Uterus (tissue), 2 donors: ENCODE measurements at regions not wholly inside any gene's neighbourhood (a gene's known extent, or its start where the extent isn't known, plus 50 kb on each side); places are given as distances from the start of the nearest gene placed in this dataset.

Source experiments
- CTCF ChIP-seq, 4 experiments: fragments of 200-600 bp in 2 of 4; fragments of 450-650 bp in 2 of 4; sonication (generic) in 2 of 4; IDR thresholded peaks; one replicate each; pipeline ENCODE4 v1.5.1; 2016 to 2019; ENCODE audit warnings: antibody characterized with exemption in 4 of 4, mild to moderate bottlenecking in 2 of 4, moderate library complexity in 1 of 4
- POLR2A ChIP-seq, 2 donors: fragments of 450-650 bp; IDR thresholded peaks; one replicate each; pipeline ENCODE4 v1.6.1; 2016; ENCODE audit warnings: antibody characterized with exemption in 2 of 2, mild to moderate bottlenecking in 1 of 2, moderate library complexity in 1 of 2

DNA sequence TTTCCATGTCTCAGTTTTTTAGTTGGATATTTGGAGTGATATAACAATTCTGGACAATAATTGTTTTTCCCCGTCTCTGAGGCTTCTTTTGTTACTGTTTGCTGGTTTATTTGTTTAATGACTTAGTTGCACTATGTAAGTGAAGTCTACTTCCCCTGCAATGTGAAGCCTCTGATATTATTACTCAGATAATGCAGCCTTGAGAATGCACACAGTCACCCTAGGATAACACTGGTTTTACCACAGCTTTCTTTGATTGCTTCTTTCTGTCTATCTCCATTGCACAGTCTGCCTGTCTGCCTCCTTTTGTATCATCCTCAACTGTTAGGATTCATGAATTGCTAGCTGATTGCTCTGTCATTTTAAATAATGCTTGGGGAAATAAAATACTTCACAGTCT lies 208.7 kb upstream of the ROBO1 start:
- TF ChIP-seq CTCF (IDR thresholded peaks at IDR 0.05) (no peak), POLR2A (IDR thresholded peaks at IDR 0.05) (no peak)
